Heart right ventricle (tissue), 16 donors: ENCODE measurements at regions not wholly inside any gene's neighbourhood (a gene's known extent, or its start where the extent isn't known, plus 50 kb on each side); places are given as distances from the start of the nearest gene placed in this dataset.

Experiments used
- ATAC-seq, 8 donors: fragments of 200-7000 bp; cut with Tn5 transposase; one replicate each; pipeline ENCODE4 v1.9.1; 2020; ENCODE audit warnings: mild to moderate bottlenecking in 8 of 8, moderate library complexity in 8 of 8, moderate number of reproducible peaks in 1 of 8
- DNase-seq, 2 donors: peaks; one replicate each; pipeline ENCODE4 v3.0.0-alpha.2; 2020
- H3K27ac ChIP-seq, 10 donors: fragments of 200-600 bp; sonication (generic) in 2 of 10; one replicate each; pipeline versions ENCODE4 v1.5.0 to v1.8.0; 2020 to 2022; ENCODE audit warnings: mild to moderate bottlenecking in 3 of 10
- H3K27me3 ChIP-seq, 7 donors: fragments of 200-600 bp; one replicate each; pipeline ENCODE4 v1.8.0; 2021 to 2022; ENCODE audit warnings: mild to moderate bottlenecking in 2 of 7
- H3K36me3 ChIP-seq, 9 donors: fragments of 200-600 bp; sonication (generic) in 1 of 9; one replicate each; pipeline versions ENCODE4 v1.5.0 to v1.8.0; 2020 to 2022; ENCODE audit warnings: mild to moderate bottlenecking in 2 of 9
- H3K4me1 ChIP-seq, 9 donors: fragments of 200-600 bp; sonication (generic) in 1 of 9; one replicate each; pipeline versions ENCODE4 v1.5.0 to v1.8.0; 2020 to 2022; ENCODE audit warnings: mild to moderate bottlenecking in 4 of 9
- H3K4me3 ChIP-seq, 10 donors: fragments of 200-600 bp; sonication (generic) in 2 of 10; one replicate each; pipeline versions ENCODE4 v1.5.0 to v1.8.0; 2020 to 2022; ENCODE audit warnings: mild to moderate bottlenecking in 7 of 10, moderate library complexity in 2 of 10
- H3K9me3 ChIP-seq, 11 donors: fragments of 200-600 bp in 10 of 11; sonication (generic) in 2 of 11; one replicate each; pipeline versions ENCODE4 v1.5.0 to v1.8.0; 2013 to 2022; ENCODE audit warnings: mild to moderate bottlenecking in 2 of 11, control low read depth in 1 of 11, moderate library complexity in 1 of 11
- WGBS, 2 donors: extraction: QIAGEN DNeasy Blood & Tissue Kit; methylation state at CpG; one replicate each; pipeline ENCODE4 v1.1.7; 2013; ENCODE audit warnings: inconsistent platforms in 1 of 2; 5-methylcytosine and 5-hydroxymethylcytosine counted together
- intact Hi-C, 10 donors: fragments of 100-400 bp; cut with DNase I; formaldehyde crosslinking; loops; one replicate each; pipeline versions ENCODE4 v1.11.1 to v1.14.2; 2022
- TF ChIP-seq, protein P1 (sequence below), 9 donors: fragments of 200-600 bp; sonication (generic) in 2 of 9; IDR thresholded peaks; one replicate each; pipeline versions ENCODE4 v1.5.0 to v1.8.0; 2021 to 2022; ENCODE audit warnings: antibody characterized with exemption in 9 of 9, mild to moderate bottlenecking in 5 of 9, moderate library complexity in 1 of 9
- donor health status: Arrhythmogenic right ventricular cardiomyopathy.
- donor health status: ischemic (EF 13 %, LVEDD 7.1; RV severe dilation, severe dysfunction).
- donor health status: healthy with polysubstance abuse.
- donor health status: DM: no; HTN: yes; CAD: no.
- donor health status: DM: no; HTN: no; CAD: no.
- donor health status: ischemic (EF 25% LVEDD 6.9; RV normal size, moderate dysfunction).
- donor health status: ischemic (EF 25% LVEDD 5.7; RV mildly dilated, moderate dysfunction).
- donor health status: healthy.
- donor health status: DM: yes; HTN: yes; CAD: no.
- donor health status: Ischemic cardiomyopathy.
- donor health status: ischemic (EF 35%, LVEDD 5.7; RV mildly dilated, moderate dysfunction).
- donor health status: nonischemic (EF 11% LVEDD 7.7; RV severe dilation, severe dysfunction).
- donor health status: DM: yes; HTN: yes; CAD: no.
- donor health status: PGD.
- donor health status: ischemic (EF 29% LVEDD 5.4; RV normal size, mild dysfunction).
- donor health status: nonischemic (EF 23%, LVEDD 6.1; RV moderate dilation, normal function).

GRCh38 chr1:55986003-55986402, 593.4 kb downstream of the PLPP3 start:
- intact Hi-C loops: no loop called here
- Histone ChIP-seq H3K4me1 (peaks cover 0 to 10% (median 0%) of the 10 kb centered on the region in 9 donors), H3K27ac (no peak overlapping the region), H3K9me3 (no peaks in the 10 kb centered on the region), H3K36me3 (no peaks in the 10 kb centered on the region), H3K4me3 (no peak overlapping the region), H3K27me3 (no peaks in the 10 kb centered on the region)
- TF ChIP-seq, protein P1, sequence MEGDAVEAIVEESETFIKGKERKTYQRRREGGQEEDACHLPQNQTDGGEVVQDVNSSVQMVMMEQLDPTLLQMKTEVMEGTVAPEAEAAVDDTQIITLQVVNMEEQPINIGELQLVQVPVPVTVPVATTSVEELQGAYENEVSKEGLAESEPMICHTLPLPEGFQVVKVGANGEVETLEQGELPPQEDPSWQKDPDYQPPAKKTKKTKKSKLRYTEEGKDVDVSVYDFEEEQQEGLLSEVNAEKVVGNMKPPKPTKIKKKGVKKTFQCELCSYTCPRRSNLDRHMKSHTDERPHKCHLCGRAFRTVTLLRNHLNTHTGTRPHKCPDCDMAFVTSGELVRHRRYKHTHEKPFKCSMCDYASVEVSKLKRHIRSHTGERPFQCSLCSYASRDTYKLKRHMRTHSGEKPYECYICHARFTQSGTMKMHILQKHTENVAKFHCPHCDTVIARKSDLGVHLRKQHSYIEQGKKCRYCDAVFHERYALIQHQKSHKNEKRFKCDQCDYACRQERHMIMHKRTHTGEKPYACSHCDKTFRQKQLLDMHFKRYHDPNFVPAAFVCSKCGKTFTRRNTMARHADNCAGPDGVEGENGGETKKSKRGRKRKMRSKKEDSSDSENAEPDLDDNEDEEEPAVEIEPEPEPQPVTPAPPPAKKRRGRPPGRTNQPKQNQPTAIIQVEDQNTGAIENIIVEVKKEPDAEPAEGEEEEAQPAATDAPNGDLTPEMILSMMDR (IDR thresholded peaks at IDR 0.05): no peak
- no peak for ATAC-seq
- no peak for DNase-seq
- 91 to 93% methylated on average over 1 of the region's 1 CpG for WGBS, 2 donors

DNA sequence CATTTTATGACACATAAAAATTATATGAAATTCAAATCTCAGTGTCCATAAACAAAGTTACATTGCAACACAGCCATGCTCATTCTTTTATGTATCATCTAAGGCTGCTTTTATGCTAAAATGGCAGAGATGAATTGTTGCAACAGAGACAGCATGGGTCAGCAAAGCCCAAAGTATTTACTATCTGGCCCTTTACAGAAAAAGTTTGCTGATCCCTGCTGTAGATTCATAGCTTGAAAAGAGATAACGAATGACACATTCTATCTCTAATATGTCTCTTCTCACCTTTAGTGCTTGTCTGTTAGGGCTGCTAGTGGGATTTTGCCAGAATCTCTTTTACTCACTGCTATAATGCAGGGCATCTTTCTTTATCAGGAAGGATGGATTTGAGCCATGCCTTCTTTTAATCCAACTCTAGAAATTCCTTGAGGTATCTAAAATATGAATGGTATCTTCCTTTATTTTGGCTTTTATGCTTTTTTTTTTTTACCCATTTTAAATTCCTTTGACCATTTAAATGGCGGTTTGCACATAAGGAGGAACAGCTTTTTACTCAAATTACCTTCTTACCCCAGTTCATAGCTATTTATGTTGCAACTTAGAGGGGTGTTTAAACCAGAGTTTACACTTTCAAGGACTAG, 598.2 kb downstream of the PLPP3 start:
- no peaks in the 10 kb centered on the region for H3K4me1 ChIP-seq
- DNase-seq: no peak
- no peaks in the 10 kb centered on the region for H3K27me3 ChIP-seq
- 92 to 93% methylated on average over 2 of the region's 2 CpGs for WGBS, 2 donors
- no peak for ATAC-seq
- intact Hi-C loops: no loop called here
- H3K36me3 ChIP-seq: no peaks in the 10 kb centered on the region
- no peak overlapping the region for H3K27ac ChIP-seq
- TF ChIP-seq, protein P1 (IDR thresholded peaks at IDR 0.05): no peak
- no peak overlapping the region for H3K4me3 ChIP-seq
- peaks cover 0 to 20% (median 0%) of the 10 kb centered on the region in 11 donors for H3K9me3 ChIP-seq

DNA sequence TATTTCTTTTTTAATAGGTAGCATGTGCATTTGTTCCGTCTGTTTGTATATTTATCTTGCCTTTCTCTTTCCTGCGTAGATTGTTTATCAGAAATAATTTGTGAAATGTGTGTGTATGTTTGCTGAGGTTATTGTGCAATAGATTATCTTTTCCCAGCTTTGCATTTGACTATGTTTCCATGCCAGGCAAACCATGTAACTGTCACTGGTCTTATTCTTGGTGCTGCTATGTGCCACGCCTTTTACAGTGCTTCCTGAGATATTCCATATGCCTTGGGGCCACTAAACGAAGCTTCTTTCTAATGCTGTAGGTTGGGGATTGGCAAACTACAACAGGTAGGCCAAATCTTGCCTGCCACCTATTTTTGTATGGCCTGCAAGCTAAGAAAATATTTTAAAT, 598.8 kb downstream of the PLPP3 start:
- intact Hi-C loops: no loop called here
- Histone ChIP-seq H3K27ac (no peak overlapping the region), H3K4me1 (no peaks in the 10 kb centered on the region), H3K36me3 (no peaks in the 10 kb centered on the region), H3K9me3 (peaks cover 0 to 22% (median 0%) of the 10 kb centered on the region in 11 donors), H3K27me3 (no peaks in the 10 kb centered on the region), H3K4me3 (no peak overlapping the region)
- ATAC-seq (no peak), DNase-seq (no peak)
- 76 to 78% methylated on average over 4 of the region's 4 CpGs for WGBS, 2 donors
- TF ChIP-seq, protein P1 (IDR thresholded peaks at IDR 0.05): no peak

DNA sequence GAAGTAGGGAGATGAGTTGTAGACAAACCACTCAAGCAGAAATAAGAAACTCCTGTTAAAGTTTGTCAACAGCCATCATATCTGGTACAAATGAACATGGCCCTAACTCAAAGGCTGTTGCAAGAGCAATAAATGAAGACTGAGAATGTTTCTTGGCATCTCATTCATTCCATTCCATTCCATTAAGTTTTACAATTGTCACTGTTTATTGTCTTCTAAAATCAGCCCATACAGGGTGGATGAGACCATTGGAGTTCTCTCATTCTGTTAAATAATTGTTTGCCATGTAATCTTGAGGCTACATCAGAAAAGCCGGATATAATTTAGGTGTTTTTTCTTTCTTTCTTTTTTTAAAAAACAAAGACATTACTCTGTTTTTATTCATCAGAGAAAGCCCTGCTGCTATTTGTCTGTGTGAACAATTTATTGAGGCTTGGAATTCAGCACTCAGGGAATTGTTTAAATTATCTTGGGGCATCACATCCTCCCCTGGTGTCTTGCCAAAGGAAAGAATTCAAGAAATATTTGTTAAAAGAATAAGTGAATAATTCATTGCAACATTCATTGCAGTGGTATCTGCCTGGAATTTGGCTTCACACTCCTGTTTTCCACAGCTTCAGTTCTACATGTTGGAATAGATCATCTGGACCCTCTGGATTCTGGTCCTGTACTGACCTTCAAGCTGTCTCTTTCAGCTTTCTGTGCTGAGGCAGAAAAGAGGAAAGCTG, 604.5 kb downstream of the PLPP3 start:
- intact Hi-C loops: no loop called here
- DNase-seq: no peak

More for the DNA sequence above, 604.5 kb downstream of the PLPP3 start:
- TF ChIP-seq, protein P1 (IDR thresholded peaks at IDR 0.05): no peak
- Histone ChIP-seq H3K4me1 (no peaks in the 10 kb centered on the region), H3K27ac (no peak overlapping the region), H3K27me3 (no peaks in the 10 kb centered on the region), H3K36me3 (no peaks in the 10 kb centered on the region), H3K4me3 (no peak overlapping the region), H3K9me3 (peaks cover 0 to 22% (median 0%) of the 10 kb centered on the region in 11 donors)
- 61 to 80% methylated on average over 1 of the region's 1 CpG for WGBS, 2 donors
- peak in 3 of 8 donors; percentile 39 to 50 (median 42) for ATAC-seq
